ENCODE measurements at regions not wholly inside any gene's neighbourhood (a gene's known extent, or its start where the extent isn't known, plus 50 kb on each side); places are given as distances from the start of the nearest gene placed in this dataset.

DNA sequence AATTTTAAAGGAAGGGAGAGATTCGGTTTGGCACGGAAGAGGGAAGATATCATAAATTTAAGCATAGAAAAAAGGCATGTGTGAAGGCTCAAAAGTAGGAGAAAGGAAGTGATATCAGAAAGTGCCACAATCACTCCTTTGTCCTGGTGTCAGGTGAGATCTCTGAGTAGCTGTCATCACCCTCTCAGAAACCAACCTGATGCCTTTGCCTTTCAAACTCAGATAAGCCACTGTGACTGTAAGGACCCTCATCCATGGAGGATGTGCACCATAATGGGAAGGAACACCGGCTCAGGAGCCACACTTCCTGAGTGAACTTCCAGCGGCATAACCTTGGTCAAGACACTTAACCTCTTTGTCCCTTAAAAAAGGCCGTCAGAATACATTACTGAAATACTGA is 318.7 kb upstream of the SEMA6D start:
- TF ChIP-seq POLR2A (IDR thresholded peaks at IDR 0.05): no peak
- TF ChIP-seq, protein P1, sequence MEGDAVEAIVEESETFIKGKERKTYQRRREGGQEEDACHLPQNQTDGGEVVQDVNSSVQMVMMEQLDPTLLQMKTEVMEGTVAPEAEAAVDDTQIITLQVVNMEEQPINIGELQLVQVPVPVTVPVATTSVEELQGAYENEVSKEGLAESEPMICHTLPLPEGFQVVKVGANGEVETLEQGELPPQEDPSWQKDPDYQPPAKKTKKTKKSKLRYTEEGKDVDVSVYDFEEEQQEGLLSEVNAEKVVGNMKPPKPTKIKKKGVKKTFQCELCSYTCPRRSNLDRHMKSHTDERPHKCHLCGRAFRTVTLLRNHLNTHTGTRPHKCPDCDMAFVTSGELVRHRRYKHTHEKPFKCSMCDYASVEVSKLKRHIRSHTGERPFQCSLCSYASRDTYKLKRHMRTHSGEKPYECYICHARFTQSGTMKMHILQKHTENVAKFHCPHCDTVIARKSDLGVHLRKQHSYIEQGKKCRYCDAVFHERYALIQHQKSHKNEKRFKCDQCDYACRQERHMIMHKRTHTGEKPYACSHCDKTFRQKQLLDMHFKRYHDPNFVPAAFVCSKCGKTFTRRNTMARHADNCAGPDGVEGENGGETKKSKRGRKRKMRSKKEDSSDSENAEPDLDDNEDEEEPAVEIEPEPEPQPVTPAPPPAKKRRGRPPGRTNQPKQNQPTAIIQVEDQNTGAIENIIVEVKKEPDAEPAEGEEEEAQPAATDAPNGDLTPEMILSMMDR (IDR thresholded peaks at IDR 0.05): no peak

All from esophagus squamous epithelium (tissue), 4 donors.